Astrocyte of the spinal cord (primary cell): ENCODE measurements at regions not wholly inside any gene's neighbourhood (a gene's known extent, or its start where the extent isn't known, plus 50 kb on each side); places are given as distances from the start of the nearest gene placed in this dataset.

Experiments
- DNase-seq: peaks from one replicate; pipeline ENCODE4 v3.0.0; 2011; ENCODE audit warnings: low read depth, low spot score
- H3K4me3 ChIP-seq: 2 replicates; pipeline ENCODE4 v1.5.1; 2011; ENCODE audit warnings: low read depth, mild to moderate bottlenecking, low read length, moderate library complexity
- in situ Hi-C: cut with HindIII; loops from 2 replicates; pipeline ENCODE4 v1.10.0; 2017; ENCODE audit warnings: low sequenced_read_pairs
- TF ChIP-seq, protein P1 (sequence below): IDR thresholded peaks from 2 replicates; pipeline ENCODE4 v1.5.1; 2012; ENCODE audit warnings: low read depth, mild to moderate bottlenecking, low read length, inconsistent platforms

- no peak for DNase-seq
- TF ChIP-seq, protein P1, sequence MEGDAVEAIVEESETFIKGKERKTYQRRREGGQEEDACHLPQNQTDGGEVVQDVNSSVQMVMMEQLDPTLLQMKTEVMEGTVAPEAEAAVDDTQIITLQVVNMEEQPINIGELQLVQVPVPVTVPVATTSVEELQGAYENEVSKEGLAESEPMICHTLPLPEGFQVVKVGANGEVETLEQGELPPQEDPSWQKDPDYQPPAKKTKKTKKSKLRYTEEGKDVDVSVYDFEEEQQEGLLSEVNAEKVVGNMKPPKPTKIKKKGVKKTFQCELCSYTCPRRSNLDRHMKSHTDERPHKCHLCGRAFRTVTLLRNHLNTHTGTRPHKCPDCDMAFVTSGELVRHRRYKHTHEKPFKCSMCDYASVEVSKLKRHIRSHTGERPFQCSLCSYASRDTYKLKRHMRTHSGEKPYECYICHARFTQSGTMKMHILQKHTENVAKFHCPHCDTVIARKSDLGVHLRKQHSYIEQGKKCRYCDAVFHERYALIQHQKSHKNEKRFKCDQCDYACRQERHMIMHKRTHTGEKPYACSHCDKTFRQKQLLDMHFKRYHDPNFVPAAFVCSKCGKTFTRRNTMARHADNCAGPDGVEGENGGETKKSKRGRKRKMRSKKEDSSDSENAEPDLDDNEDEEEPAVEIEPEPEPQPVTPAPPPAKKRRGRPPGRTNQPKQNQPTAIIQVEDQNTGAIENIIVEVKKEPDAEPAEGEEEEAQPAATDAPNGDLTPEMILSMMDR = no peak
- no peak overlapping the region for H3K4me3 ChIP-seq
- in situ Hi-C loops = no loop called here
These were observed 193.2 kb upstream of the GHITM start for GRCh38 chr10:83945982-83946718.

DNA sequence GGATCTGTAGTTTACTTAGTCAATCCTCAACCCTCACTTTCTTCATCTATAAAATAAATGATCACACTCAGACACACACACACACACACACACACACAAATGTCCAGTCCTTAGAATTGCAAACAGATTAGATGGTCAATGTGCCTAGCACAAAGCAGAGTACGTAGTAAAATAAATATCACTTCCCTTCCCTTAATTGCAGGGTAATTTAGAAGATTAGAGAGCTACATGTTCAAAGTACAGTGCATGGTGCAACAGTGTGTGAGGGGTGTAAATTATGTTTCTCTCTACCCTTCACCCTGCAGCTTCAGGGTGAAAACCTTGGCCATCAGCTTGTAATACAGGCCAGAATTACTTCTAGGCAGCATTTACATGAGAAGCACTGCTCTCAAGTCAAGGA lies 187.0 kb upstream of the GHITM start:
- no peak for DNase-seq
- in situ Hi-C loops = no loop called here
- TF ChIP-seq, protein P1 = no peak
- H3K4me3 ChIP-seq = no peak overlapping the region

DNA sequence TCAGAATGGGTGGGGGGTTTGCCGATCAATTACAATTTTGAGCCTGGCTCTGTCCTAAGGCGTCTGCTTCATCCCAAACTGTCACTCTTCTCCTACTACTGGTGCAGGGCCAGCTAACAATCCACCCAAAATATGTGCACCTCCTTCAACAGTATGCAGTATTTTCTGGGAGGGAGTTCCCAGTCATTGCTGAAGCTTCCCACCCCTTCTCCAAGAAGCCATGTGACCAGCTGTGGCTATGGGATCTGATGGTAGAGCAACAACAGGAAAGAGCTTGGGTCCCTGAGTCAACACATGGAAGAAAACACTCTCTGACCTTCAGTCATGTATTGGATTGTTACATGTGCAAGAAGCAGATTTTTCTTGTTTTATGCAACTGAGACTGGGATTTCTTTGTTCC lies 185.7 kb upstream of the GHITM start:
- in situ Hi-C loops = no loop called here
- H3K4me3 ChIP-seq = no peak overlapping the region
- DNase-seq = no peak
- TF ChIP-seq, protein P1 = no peak

DNA sequence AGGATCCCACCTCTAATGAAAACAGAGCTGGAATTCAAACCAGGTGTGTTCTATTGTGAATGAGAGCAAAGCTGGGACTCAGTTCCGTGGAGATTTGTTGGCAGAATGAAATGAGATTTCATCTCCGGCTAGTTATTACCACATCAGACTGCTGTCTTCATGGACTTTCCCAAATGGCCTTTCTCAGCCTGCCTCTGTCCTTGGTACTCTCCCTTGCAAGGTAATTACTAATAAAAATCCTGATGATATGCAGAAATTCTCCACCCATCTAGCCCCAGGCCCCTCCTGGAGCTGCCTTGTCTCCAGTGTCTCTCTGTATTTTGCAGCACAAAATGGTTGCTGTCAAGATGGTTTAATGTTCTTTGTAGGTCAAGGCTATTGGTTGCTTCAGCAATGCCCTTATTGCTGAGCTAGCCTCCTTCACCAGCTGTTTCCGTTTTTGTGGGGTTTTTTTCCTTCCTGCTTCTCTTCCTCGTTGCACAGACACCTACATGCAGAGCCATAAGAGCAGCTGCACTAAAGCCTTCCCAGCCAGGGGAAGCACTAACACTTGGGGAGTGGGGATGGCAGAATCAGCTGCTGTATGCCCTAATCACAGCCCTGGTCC lies 185.0 kb upstream of the GHITM start:
- in situ Hi-C loops = no loop called here
- DNase-seq = no peak
- no peak overlapping the region for H3K4me3 ChIP-seq
- TF ChIP-seq, protein P1 = no peak

GRCh38 chr10:83955406-83955805 lies 183.9 kb upstream of the GHITM start:
- H3K4me3 ChIP-seq = no peak overlapping the region
- no peak for DNase-seq
- TF ChIP-seq, protein P1 = no peak
- in situ Hi-C loops = no loop called here

DNA sequence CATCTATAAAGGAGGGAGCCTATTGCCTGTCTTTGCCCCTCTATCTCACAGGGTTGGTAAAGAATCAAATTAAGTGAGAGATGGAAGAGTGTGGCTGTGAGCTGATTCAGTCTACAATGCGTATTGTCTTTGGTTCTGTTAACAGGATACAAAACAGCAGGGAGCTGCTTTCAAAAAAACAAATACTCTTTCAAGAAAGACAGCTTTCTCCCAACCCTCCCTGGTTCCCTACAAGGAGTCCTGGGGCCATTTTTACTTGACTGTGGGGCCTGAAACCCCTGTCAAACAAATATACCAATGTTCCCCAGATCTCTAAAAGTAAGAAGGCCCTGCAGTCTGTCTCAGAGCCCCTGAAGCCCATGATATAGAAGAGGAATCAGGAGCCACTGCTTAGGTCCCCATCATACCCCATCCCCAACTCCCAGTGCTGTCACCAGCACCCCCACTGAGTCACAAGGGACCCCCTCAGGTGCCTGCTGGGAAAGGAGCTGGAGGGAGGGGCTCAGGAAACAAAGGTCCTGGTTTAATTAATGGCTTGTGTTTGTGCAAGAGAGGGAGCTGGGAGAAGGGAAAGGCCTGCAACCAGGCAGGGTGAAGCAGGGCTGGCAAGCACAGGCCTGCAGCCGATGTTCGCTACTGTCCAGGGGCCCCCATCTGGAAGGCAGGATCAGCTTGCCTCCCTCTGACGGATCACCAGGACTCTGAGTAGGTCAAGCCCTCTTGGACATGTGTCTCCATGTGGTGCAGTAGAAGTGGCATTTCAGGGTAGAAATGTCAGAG lies 182.0 kb upstream of the GHITM start:
- TF ChIP-seq, protein P1 = no peak
- H3K4me3 ChIP-seq = no peak overlapping the region
- in situ Hi-C loops = no loop called here
- no peak for DNase-seq
